Gastroesophageal sphincter (tissue), 3 donors: ENCODE measurements at regions not wholly inside any gene's neighbourhood (a gene's known extent, or its start where the extent isn't known, plus 50 kb on each side); places are given as distances from the start of the nearest gene placed in this dataset.
"Not testable (repeated sequence)": the region's sequence is repeated elsewhere in the genome, so short reads cannot be mapped to it uniquely, and the experiment has no call there.

Experiments
- CTCF ChIP-seq, 4 experiments: fragments of 200-600 bp in 2 of 4; fragments of 450-650 bp in 2 of 4; sonication (generic) in 1 of 4; IDR thresholded peaks; one replicate each; pipeline ENCODE4 v1.5.1; 2017 to 2019; ENCODE audit warnings: antibody characterized with exemption in 4 of 4, mild to moderate bottlenecking in 2 of 4, moderate library complexity in 2 of 4
- POLR2A ChIP-seq, 2 donors: fragments of 450-650 bp; IDR thresholded peaks; one replicate each; pipeline ENCODE4 v1.6.1; 2017; ENCODE audit warnings: antibody characterized with exemption in 2 of 2, mild to moderate bottlenecking in 2 of 2, moderate library complexity in 1 of 2

- not testable (repeated sequence) for TF ChIP-seq POLR2A, CTCF (IDR thresholded peaks at IDR 0.05)
These were observed 366.0 kb downstream of the SRGAP2C start for GRCh38 chr1:121550817-121551216.
